Prostate gland (tissue), 2 donors: ENCODE measurements at regions not wholly inside any gene's neighbourhood (a gene's known extent, or its start where the extent isn't known, plus 50 kb on each side); places are given as distances from the start of the nearest gene placed in this dataset.

Source experiments
- DNase-seq: peaks from one replicate; pipeline ENCODE4 v3.0.0-alpha.2; 2019; ENCODE audit warnings: low spot score
- H3K27ac ChIP-seq, 2 donors: fragments of 200-600 bp; sonication (generic); 2 replicates each; pipeline ENCODE4 v1.5.1; 2017 to 2019
- H3K27me3 ChIP-seq: fragments of 200-600 bp; sonication (generic); replicated peaks from 2 replicates; pipeline ENCODE4 v1.5.1; 2019; ENCODE audit not compliant: insufficient read depth
- H3K36me3 ChIP-seq, 2 donors: fragments of 200-600 bp; sonication (generic); 1 replicate in 1 of 2; 2 replicates in 1 of 2; pipeline versions ENCODE4 v1.5.1 to v1.8.1; 2017 to 2019
- H3K4me1 ChIP-seq: fragments of 200-600 bp; sonication (generic); replicated peaks from 2 replicates; pipeline ENCODE4 v1.5.1; 2019
- H3K4me3 ChIP-seq, 2 donors: fragments of 200-600 bp; sonication (generic); 2 replicates each; pipeline ENCODE4 v1.5.1; 2017 to 2019
- H3K9me3 ChIP-seq: fragments of 200-600 bp; sonication (generic); 2 replicates; pipeline ENCODE4 v1.5.1; 2017
- POLR2A ChIP-seq: fragments of 450-650 bp; IDR thresholded peaks from one replicate; pipeline ENCODE4 v1.6.1; 2016; ENCODE audit warnings: antibody characterized with exemption, mild to moderate bottlenecking
- POLR2AphosphoS5 ChIP-seq: sonication (generic); formaldehyde crosslinking; IDR thresholded peaks from one replicate; pipeline ENCODE4 v1.6.1; 2017; ENCODE audit warnings: antibody characterized with exemption
- WGBS: methylation state at CpG from one replicate; pipeline ENCODE4 v1.1.5; 2018; 5-methylcytosine and 5-hydroxymethylcytosine counted together
- intact Hi-C: fragments of 100-400 bp; cut with DNase I; formaldehyde crosslinking; loops from one replicate; pipeline ENCODE4 v1.14.2; 2022
- TF ChIP-seq, protein P1 (sequence below), 4 experiments: fragments of 200-600 bp in 2 of 4; fragments of 450-650 bp in 2 of 4; sonication (generic) in 2 of 4; IDR thresholded peaks; 1 replicate in 3 of 4; 2 replicates in 1 of 4; pipeline ENCODE4 v1.5.1; 2016 to 2019; ENCODE audit warnings: antibody characterized with exemption in 4 of 4, mild to moderate bottlenecking in 2 of 4, moderate library complexity in 2 of 4

DNA sequence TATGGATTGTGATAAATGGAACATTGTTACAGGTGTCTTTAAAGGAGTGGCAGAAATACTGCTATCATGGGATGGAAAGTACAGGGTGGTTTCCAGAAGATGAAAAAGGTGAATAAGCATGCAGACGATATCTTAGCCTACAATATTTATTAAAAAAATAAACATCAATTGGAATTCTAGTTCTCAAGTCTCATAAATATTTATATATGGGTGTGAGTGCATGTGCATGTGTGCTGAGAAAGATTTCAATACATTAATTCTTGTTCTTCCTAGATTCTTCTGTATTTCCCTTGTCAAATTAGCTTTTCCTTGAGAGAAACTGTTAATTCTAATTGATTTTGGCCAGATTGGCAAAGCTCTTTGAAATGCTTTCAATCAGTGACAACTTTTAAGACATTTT lies 618.2 kb downstream of the METTL15 start:
- no peaks in the 10 kb centered on the region for H3K9me3 ChIP-seq
- no peak overlapping the region for H3K27ac ChIP-seq
- H3K27me3 ChIP-seq = no peaks in the 10 kb centered on the region
- intact Hi-C loops = no loop called here
- H3K4me3 ChIP-seq = no peak overlapping the region
- no peaks in the 10 kb centered on the region for H3K36me3 ChIP-seq
- DNase-seq = no peak
- H3K4me1 ChIP-seq = no peaks in the 10 kb centered on the region
- WGBS = 60% methylated on average over 1 of the region's 1 CpG
- TF ChIP-seq, protein P1, sequence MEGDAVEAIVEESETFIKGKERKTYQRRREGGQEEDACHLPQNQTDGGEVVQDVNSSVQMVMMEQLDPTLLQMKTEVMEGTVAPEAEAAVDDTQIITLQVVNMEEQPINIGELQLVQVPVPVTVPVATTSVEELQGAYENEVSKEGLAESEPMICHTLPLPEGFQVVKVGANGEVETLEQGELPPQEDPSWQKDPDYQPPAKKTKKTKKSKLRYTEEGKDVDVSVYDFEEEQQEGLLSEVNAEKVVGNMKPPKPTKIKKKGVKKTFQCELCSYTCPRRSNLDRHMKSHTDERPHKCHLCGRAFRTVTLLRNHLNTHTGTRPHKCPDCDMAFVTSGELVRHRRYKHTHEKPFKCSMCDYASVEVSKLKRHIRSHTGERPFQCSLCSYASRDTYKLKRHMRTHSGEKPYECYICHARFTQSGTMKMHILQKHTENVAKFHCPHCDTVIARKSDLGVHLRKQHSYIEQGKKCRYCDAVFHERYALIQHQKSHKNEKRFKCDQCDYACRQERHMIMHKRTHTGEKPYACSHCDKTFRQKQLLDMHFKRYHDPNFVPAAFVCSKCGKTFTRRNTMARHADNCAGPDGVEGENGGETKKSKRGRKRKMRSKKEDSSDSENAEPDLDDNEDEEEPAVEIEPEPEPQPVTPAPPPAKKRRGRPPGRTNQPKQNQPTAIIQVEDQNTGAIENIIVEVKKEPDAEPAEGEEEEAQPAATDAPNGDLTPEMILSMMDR (IDR thresholded peaks at IDR 0.05) = no peak
- no peak for TF ChIP-seq POLR2AphosphoS5
- TF ChIP-seq POLR2A = no peak

DNA sequence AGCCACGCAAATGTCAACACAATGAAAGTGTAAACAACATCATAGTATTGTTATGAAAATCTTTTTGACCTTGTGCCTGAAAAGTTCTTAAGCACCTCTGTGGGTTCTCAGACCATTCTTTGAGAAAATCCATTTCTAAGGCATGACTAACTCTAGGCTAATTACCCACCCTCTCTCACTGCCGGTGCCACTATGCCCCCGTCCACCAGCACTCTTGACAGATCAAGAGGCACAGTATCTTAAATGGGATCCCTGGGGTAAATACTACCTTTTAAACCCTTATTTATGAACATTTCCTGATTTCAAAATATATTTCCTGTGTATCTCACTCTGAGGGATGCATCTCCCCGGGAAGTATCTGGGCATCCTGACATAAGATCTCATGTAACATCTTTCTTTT lies 607.5 kb downstream of the METTL15 start:
- Histone ChIP-seq H3K27me3 (no peaks in the 10 kb centered on the region), H3K36me3 (no peaks in the 10 kb centered on the region), H3K9me3 (no peaks in the 10 kb centered on the region), H3K4me1 (no peaks in the 10 kb centered on the region), H3K27ac (no peak overlapping the region), H3K4me3 (no peak overlapping the region)
- 77% methylated on average over 4 of the region's 4 CpGs for WGBS
- intact Hi-C loops = no loop called here
- no peak for DNase-seq
- TF ChIP-seq POLR2AphosphoS5 (no peak), POLR2A (no peak)

DNA sequence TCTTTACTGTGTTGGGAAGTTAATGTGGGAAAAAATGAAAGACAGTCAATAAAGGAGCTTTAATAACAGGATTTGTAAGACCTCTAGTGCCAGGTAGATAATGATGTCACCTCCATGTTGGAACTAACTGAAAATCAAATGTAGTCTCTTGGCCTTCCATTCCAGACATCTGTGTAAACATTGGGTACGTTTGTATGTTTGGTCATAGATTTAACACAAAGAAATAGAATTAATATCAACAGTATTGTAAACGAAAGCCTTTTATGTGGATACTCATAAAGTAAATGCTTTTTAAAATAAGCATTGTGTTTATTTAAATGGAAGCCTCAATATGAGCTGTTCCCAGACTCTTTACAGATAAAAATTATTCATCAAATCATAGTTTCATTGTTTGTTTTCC lies 605.7 kb downstream of the METTL15 start:
- no peaks in the 10 kb centered on the region for H3K9me3 ChIP-seq
- no peak overlapping the region for H3K4me3 ChIP-seq
- H3K36me3 ChIP-seq = no peaks in the 10 kb centered on the region
- intact Hi-C loops = no loop called here
- 25% methylated on average over 2 of the region's 2 CpGs for WGBS
- no peak for TF ChIP-seq POLR2A
- TF ChIP-seq POLR2AphosphoS5 = peak; percentile 21
- no peaks in the 10 kb centered on the region for H3K4me1 ChIP-seq
- H3K27ac ChIP-seq = no peak overlapping the region
- no peaks in the 10 kb centered on the region for H3K27me3 ChIP-seq
- DNase-seq = no peak

DNA sequence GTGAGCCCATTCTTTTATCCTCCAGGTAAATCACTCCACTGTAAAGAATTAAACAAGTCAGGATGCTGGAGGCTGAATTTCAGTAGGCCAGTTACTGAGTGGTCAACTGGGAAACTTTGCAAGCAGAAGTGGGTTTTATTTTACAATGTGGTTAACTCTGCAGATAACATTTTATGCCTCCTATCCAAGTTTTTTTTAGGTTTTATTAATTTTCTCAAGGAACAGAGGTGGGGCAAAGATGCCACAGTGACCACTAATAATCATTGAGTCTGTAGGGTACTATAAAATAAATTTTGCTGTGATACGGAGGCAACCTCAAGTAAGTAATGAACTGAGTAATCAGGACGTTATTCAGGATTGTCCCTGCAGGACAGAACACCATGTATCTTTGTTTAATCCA lies 599.9 kb downstream of the METTL15 start:
- Histone ChIP-seq H3K9me3 (no peaks in the 10 kb centered on the region), H3K36me3 (no peaks in the 10 kb centered on the region), H3K4me1 (no peaks in the 10 kb centered on the region), H3K27ac (no peak overlapping the region), H3K27me3 (no peaks in the 10 kb centered on the region), H3K4me3 (no peak overlapping the region)
- DNase-seq = no peak
- intact Hi-C loops = no loop called here
- TF ChIP-seq POLR2A (no peak), POLR2AphosphoS5 (no peak)
- TF ChIP-seq, protein P1 (IDR thresholded peaks at IDR 0.05) = no peak
- WGBS = 77% methylated on average over 2 of the region's 2 CpGs

DNA sequence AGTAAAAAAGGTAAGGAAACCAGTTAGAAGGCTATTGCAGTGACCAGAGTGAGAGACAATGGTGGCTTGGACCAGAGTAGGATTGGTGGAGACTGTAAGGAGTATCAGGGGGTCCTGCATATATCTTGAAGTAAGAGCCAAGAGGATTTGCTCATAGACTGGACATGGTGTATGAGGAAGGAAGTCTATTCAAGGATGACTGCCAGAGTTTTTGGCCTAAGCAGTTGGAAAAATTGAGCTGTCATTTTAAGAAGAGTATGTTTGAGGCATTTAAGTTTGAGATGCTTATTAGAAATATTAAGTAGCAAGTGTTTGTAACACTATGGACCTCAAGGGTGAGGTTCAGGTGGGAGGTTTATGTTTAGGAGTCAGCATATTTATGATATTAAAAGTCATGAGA lies 596.6 kb downstream of the METTL15 start:
- intact Hi-C loops = no loop called here
- Histone ChIP-seq H3K9me3 (no peaks in the 10 kb centered on the region), H3K27ac (no peak overlapping the region), H3K4me3 (no peak overlapping the region), H3K36me3 (no peaks in the 10 kb centered on the region), H3K4me1 (no peaks in the 10 kb centered on the region), H3K27me3 (no peaks in the 10 kb centered on the region)
- DNase-seq = no peak
- TF ChIP-seq, protein P1 (IDR thresholded peaks at IDR 0.05) = no peak
- TF ChIP-seq POLR2A (no peak), POLR2AphosphoS5 (no peak)

DNA sequence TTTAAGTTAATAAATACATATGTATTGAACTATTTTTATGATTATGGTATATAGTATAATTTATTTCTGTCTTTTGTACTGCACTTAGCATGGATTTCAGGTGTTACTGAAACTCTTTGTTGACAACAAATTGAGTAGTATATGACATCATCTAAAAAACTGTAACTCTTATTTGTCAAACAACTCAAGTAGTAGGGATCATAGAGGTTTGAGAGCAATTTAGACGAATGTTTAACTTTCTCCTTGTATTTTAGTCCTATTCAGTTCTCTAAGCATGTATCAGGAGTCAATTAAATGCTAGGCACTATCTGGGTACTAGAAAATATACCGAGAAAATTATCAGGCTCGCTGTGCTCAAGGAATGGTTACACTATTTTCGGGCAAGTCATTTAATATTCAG lies 595.2 kb downstream of the METTL15 start:
- 94% methylated on average over 4 of the region's 4 CpGs for WGBS

More for the DNA sequence above, 595.2 kb downstream of the METTL15 start:
- no peaks in the 10 kb centered on the region for H3K4me1 ChIP-seq
- no peaks in the 10 kb centered on the region for H3K27me3 ChIP-seq
- TF ChIP-seq POLR2A (no peak), POLR2AphosphoS5 (no peak)
- TF ChIP-seq, protein P1 (IDR thresholded peaks at IDR 0.05) = no peak
- H3K27ac ChIP-seq = no peak overlapping the region
- H3K9me3 ChIP-seq = no peaks in the 10 kb centered on the region
- no peaks in the 10 kb centered on the region for H3K36me3 ChIP-seq
- intact Hi-C loops = no loop called here
- DNase-seq = no peak
- H3K4me3 ChIP-seq = no peak overlapping the region
